ENCODE measurements at regions not wholly inside any gene's neighbourhood (a gene's known extent, or its start where the extent isn't known, plus 50 kb on each side); places are given as distances from the start of the nearest gene placed in this dataset.
A peak's percentile ranks its signal among the peaks of the same experiment; 100 is the strongest.

GRCh38 chr6:167710363-167710920 is 116.3 kb upstream of the AFDN start:
- DNase-seq: no peak

- no peak for DNase-seq
These were observed 115.5 kb upstream of the AFDN start for GRCh38 chr6:167711211-167711610.

GRCh38 chr6:167711768-167712730 is 114.7 kb upstream of the AFDN start:
- DNase-seq: no peak

- DNase-seq: no peak
These were observed 113.8 kb upstream of the AFDN start for GRCh38 chr6:167712731-167713475.

- no peak for DNase-seq
These were observed 112.6 kb upstream of the AFDN start for GRCh38 chr6:167714152-167714551.

- DNase-seq: no peak
These were observed 109.3 kb upstream of the AFDN start for GRCh38 chr6:167717455-167717854.

GRCh38 chr6:167717867-167718266 is 108.8 kb upstream of the AFDN start:
- no peak for DNase-seq

GRCh38 chr6:167719920-167720319 is 106.8 kb upstream of the AFDN start:
- peak; percentile 23 for DNase-seq

GRCh38 chr6:167720456-167721285 is 106.0 kb upstream of the AFDN start:
- DNase-seq: peak; percentile 22

- DNase-seq: no peak
These were observed 105.4 kb upstream of the AFDN start for GRCh38 chr6:167721291-167721690.

GRCh38 chr6:167722634-167723309 is 103.9 kb upstream of the AFDN start:
- DNase-seq: peak; percentile 23

- DNase-seq: no peak
These were observed 100.6 kb upstream of the AFDN start for GRCh38 chr6:167726043-167726621.

- DNase-seq: peak; percentile 13
These were observed 96.3 kb upstream of the AFDN start for GRCh38 chr6:167730441-167730840.

GRCh38 chr6:167731216-167731615 is 95.5 kb upstream of the AFDN start:
- DNase-seq: peak; percentile 25

- peak; percentile 26 for DNase-seq
These were observed 94.8 kb upstream of the AFDN start for GRCh38 chr6:167731731-167732422.

- DNase-seq: peak; percentile 7
These were observed 92.7 kb upstream of the AFDN start for GRCh38 chr6:167733740-167734661.

GRCh38 chr6:167734662-167735083 is 92.0 kb upstream of the AFDN start:
- peak; percentile 26 for DNase-seq

GRCh38 chr6:167735084-167735950 is 91.4 kb upstream of the AFDN start:
- peak; percentile 26 for DNase-seq

GRCh38 chr6:167735951-167736288 is 90.8 kb upstream of the AFDN start:
- DNase-seq: no peak
